22Rv1 (cell line): ENCODE measurements at regions not wholly inside any gene's neighbourhood (a gene's known extent, or its start where the extent isn't known, plus 50 kb on each side); places are given as distances from the start of the nearest gene placed in this dataset.

Experiments used
- ZFX ChIP-seq: fragments of 450-650 bp; IDR thresholded peaks from 2 replicates; pipeline ENCODE4 v1.6.1; 2017; ENCODE audit warnings: antibody characterized with exemption, borderline replicate concordance
- TF ChIP-seq, protein P1 (sequence below): fragments of 450-650 bp; IDR thresholded peaks from 2 replicates; pipeline ENCODE4 v1.5.1; 2017; ENCODE audit warnings: mild to moderate bottlenecking

DNA sequence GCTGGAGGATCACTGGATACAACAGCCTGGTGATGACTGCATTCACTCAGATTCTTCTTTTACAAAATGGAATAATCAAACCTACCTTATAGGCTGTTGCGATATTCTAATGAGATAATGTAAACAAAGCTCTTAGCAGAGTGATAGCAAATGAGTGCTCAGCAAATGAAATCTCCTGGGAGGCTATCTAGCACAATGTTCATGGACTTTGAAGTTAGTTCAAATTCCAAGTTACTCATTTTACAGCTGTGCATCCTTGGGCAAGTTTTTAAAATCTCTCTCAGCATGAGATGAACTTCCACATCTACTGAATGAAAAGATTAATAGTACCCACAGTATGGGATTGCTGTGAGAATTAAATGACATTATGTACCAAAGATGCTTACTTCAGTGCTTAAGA lies 80.8 kb upstream of the PAPPA2 start:
- TF ChIP-seq, protein P1, sequence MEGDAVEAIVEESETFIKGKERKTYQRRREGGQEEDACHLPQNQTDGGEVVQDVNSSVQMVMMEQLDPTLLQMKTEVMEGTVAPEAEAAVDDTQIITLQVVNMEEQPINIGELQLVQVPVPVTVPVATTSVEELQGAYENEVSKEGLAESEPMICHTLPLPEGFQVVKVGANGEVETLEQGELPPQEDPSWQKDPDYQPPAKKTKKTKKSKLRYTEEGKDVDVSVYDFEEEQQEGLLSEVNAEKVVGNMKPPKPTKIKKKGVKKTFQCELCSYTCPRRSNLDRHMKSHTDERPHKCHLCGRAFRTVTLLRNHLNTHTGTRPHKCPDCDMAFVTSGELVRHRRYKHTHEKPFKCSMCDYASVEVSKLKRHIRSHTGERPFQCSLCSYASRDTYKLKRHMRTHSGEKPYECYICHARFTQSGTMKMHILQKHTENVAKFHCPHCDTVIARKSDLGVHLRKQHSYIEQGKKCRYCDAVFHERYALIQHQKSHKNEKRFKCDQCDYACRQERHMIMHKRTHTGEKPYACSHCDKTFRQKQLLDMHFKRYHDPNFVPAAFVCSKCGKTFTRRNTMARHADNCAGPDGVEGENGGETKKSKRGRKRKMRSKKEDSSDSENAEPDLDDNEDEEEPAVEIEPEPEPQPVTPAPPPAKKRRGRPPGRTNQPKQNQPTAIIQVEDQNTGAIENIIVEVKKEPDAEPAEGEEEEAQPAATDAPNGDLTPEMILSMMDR, result no peak
- no peak for TF ChIP-seq ZFX
